Cardiac fibroblast (primary cell): ENCODE measurements at regions not wholly inside any gene's neighbourhood (a gene's known extent, or its start where the extent isn't known, plus 50 kb on each side); places are given as distances from the start of the nearest gene placed in this dataset.

Experiments used
- DNase-seq, 2 donors: peaks; one replicate each; pipeline versions ENCODE4 v3.0.0 to v3.0.0-alpha.2; 2010; ENCODE audit warnings: low read depth in 2 of 2
- H3K4me3 ChIP-seq, 2 donors: replicated peaks in 1 of 2; 1 replicate in 1 of 2; 2 replicates in 1 of 2; pipeline ENCODE4 v1.5.1; 2011; ENCODE audit warnings: low read depth in 2 of 2, low read length in 2 of 2, mild to moderate bottlenecking in 2 of 2, moderate library complexity in 1 of 2
- CTCF ChIP-seq: IDR thresholded peaks from one replicate; pipeline ENCODE4 v1.5.1; 2011; ENCODE audit warnings: low read depth, mild to moderate bottlenecking, low read length, inconsistent platforms

DNA sequence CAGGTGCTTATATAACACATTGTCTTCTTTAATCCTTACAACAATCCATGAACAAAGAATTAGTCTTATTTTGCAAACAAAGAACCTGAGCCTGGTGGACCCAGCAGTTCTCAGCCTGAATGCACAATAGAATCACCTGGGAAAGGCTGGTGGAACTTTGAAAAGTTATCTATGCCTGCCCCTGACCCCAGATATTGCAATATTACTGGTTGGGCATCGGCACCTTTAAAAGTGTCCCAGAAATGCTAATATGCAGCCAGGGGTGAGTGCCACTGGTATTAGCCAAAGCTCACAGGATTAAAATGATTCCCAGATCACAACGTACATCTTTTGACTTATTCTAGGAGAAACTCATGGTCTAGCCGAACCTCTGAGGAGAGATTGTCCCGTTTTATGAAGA lies 268.8 kb downstream of the KLF5 start:
- no peak for TF ChIP-seq CTCF
- no peak for DNase-seq
- H3K4me3 ChIP-seq = no peak overlapping the region

GRCh38 chr13:73325723-73326558 lies 267.1 kb downstream of the KLF5 start:
- DNase-seq = peak in 1 of 2 donors; percentile 9
- no peak overlapping the region for H3K4me3 ChIP-seq
- TF ChIP-seq CTCF = no peak

DNA sequence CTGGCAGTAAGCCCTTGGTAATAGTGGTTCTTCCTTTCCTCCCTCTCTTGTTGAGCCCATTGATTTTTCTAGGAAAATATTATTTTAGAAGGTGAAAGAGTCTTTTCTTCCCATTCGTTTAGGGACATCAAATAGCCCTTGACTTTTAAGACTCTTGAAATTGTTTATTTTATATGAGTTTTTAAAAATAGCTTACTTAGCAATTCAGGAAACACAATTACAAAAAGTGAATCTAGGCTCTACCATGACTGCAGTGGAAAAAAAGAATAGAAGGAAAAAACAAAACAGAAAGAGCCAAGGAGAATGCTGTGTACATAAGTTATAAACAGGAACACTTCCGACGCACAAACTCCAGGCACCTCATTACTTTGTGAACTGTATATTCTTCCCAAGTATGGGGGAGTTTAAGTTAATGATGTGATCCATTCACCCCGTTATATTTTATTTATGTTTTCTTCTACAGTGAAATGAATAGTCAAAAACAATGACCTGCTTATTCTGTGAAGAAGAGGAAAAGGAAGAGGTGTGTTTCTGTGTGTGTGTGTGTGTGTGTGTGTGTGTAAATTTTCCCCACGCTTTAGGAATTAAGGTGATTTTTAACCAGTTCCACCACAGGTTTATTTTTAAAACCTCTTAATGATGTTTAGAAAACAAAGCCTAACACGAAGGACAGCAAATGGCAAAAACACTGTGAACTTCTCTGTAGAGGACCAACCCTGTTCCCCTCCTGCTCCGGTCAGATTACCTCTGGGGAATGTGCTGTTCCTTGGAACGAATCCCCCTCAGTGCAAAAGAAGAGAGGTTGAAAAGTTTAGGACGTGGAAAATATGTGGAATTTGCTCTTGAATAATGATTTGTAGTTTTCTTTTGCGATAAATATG lies 266.3 kb downstream of the KLF5 start:
- no peak for TF ChIP-seq CTCF
- no peak for DNase-seq
- no peak overlapping the region for H3K4me3 ChIP-seq

- DNase-seq = no peak
- no peak overlapping the region for H3K4me3 ChIP-seq
- TF ChIP-seq CTCF = no peak
These were observed 264.8 kb downstream of the KLF5 start for GRCh38 chr13:73323615-73324014.

DNA sequence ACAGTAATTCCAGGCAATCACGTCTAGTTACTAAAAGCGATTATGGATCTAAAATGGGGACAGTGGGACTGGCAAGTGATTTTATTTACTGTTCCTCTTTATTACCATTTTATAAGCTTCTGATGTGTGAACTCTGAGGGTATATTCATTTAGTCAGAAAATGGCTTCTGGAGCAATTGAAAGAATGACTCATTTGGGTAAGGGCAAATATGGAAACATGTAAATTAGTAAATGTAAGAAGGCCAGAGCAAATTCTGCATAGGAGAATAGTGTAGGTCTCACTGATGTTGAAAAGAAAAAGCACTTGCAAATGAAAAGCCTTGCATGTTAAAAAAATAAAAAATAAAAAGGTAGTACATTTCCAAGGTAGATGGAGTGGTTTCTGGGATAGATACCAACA lies 262.2 kb downstream of the KLF5 start:
- TF ChIP-seq CTCF = no peak
- H3K4me3 ChIP-seq = no peak overlapping the region
- DNase-seq = no peak

- no peak for TF ChIP-seq CTCF
- no peak overlapping the region for H3K4me3 ChIP-seq
- DNase-seq = no peak
These were observed 258.3 kb downstream of the KLF5 start for GRCh38 chr13:73317140-73317539.
